CD14-positive monocyte (primary cell): ENCODE measurements at regions not wholly inside any gene's neighbourhood (a gene's known extent, or its start where the extent isn't known, plus 50 kb on each side); places are given as distances from the start of the nearest gene placed in this dataset.

Experiments used
- DNase-seq, 3 donors: peaks; one replicate each; pipeline ENCODE4 v3.0.0-alpha.2; 2011 to 2022
- H2AFZ ChIP-seq: 2 replicates; pipeline ENCODE4 v1.6.0; 2012; ENCODE audit warnings: mild to moderate bottlenecking, low read depth, low read length, inconsistent platforms; ENCODE audit not compliant: insufficient read depth, poor library complexity, severe bottlenecking
- H3K27ac ChIP-seq, 2 donors: 1 replicate in 1 of 2; 2 replicates in 1 of 2; pipeline ENCODE4 v1.5.1; 2012 to 2013; ENCODE audit warnings: low read length in 2 of 2, control low read depth in 1 of 2, inconsistent platforms in 1 of 2, low read depth in 1 of 2, mild to moderate bottlenecking in 1 of 2
- H3K27me3 ChIP-seq, 2 donors: one replicate each; pipeline versions ENCODE4 v1.6.0 to v1.6.1; 2011 to 2013; ENCODE audit warnings: low read length in 2 of 2; ENCODE audit not compliant: control insufficient read depth in 2 of 2, insufficient read depth in 2 of 2
- H3K36me3 ChIP-seq, 2 donors: replicated peaks in 1 of 2; 1 replicate in 1 of 2; 2 replicates in 1 of 2; pipeline versions ENCODE4 v1.5.1 to v1.6.1; 2012 to 2013; ENCODE audit warnings: low read length in 2 of 2, control low read depth in 1 of 2, inconsistent platforms in 1 of 2, mild to moderate bottlenecking in 1 of 2; ENCODE audit not compliant: insufficient read depth in 2 of 2, control insufficient read depth in 1 of 2
- H3K4me1 ChIP-seq, 2 donors: 1 replicate in 1 of 2; 2 replicates in 1 of 2; pipeline versions ENCODE4 v1.5.1 to v1.6.1; 2012 to 2013; ENCODE audit warnings: low read length in 2 of 2, control low read depth in 1 of 2, inconsistent platforms in 1 of 2, mild to moderate bottlenecking in 1 of 2, moderate library complexity in 1 of 2; ENCODE audit not compliant: insufficient read depth in 2 of 2, control insufficient read depth in 1 of 2
- H3K4me2 ChIP-seq: replicated peaks from 2 replicates; pipeline ENCODE3; 2012; ENCODE audit warnings: low read length, moderate library complexity, mild to moderate bottlenecking; ENCODE audit not compliant: poor library complexity, severe bottlenecking; ENCODE audit errors: extremely low read depth
- H3K4me3 ChIP-seq, 3 experiments: fragments of 200-600 bp in 1 of 3; sonication (generic) in 1 of 3; replicated peaks in 1 of 3; 1 replicate in 2 of 3; 2 replicates in 1 of 3; pipeline ENCODE4 v1.5.1; 2011 to 2013; ENCODE audit warnings: low read length in 3 of 3, mild to moderate bottlenecking in 3 of 3, control low read depth in 2 of 3, low read depth in 2 of 3, inconsistent platforms in 1 of 3, moderate library complexity in 1 of 3
- H3K79me2 ChIP-seq: 2 replicates; pipeline ENCODE4 v1.6.0; 2012; ENCODE audit warnings: mild to moderate bottlenecking, control low read depth, inconsistent platforms, low read length, moderate library complexity; ENCODE audit not compliant: insufficient read depth
- H3K9ac ChIP-seq: 2 replicates; pipeline ENCODE4 v1.6.0; 2017; ENCODE audit warnings: low read length, mild to moderate bottlenecking; ENCODE audit not compliant: insufficient read depth, poor library complexity, severe bottlenecking
- H3K9me3 ChIP-seq, 2 donors: replicated peaks in 1 of 2; 1 replicate in 1 of 2; 2 replicates in 1 of 2; pipeline versions ENCODE4 v1.5.1 to v1.6.1; 2012 to 2013; ENCODE audit warnings: low read length in 2 of 2, control low read depth in 1 of 2; ENCODE audit not compliant: control insufficient read depth in 1 of 2, insufficient read depth in 1 of 2
- H4K20me1 ChIP-seq: 2 replicates; pipeline ENCODE4 v1.6.0; 2012; ENCODE audit warnings: mild to moderate bottlenecking, low read length, control low read depth, moderate library complexity; ENCODE audit not compliant: insufficient read depth
- H3K27ac Mint-ChIP-seq, 7 donors: one replicate each; pipeline ENCODE4 v1.8.0; 2020; ENCODE audit warnings: mild to moderate bottlenecking in 7 of 7, mixed read lengths in 7 of 7, moderate library complexity in 6 of 7, inconsistent platforms in 2 of 7
- H3K27me3 Mint-ChIP-seq, 3 donors: one replicate each; pipeline ENCODE4 v1.8.0; 2021 to 2022; ENCODE audit warnings: low read depth in 3 of 3, mild to moderate bottlenecking in 3 of 3, mixed read lengths in 3 of 3, moderate library complexity in 3 of 3, inconsistent platforms in 1 of 3
- H3K36me3 Mint-ChIP-seq, 2 donors: one replicate each; pipeline ENCODE4 v1.8.0; 2020; ENCODE audit warnings: mixed read lengths in 2 of 2, inconsistent platforms in 1 of 2, mild to moderate bottlenecking in 1 of 2
- H3K4me1 Mint-ChIP-seq: one replicate; pipeline ENCODE4 v1.8.0; 2020; ENCODE audit warnings: mild to moderate bottlenecking, mixed read lengths
- H3K4me3 Mint-ChIP-seq, 2 donors: one replicate each; pipeline ENCODE4 v1.8.0; 2020; ENCODE audit warnings: mild to moderate bottlenecking in 2 of 2, mixed read lengths in 2 of 2, moderate library complexity in 1 of 2
- H3K9me3 Mint-ChIP-seq, 7 donors: one replicate each; pipeline ENCODE4 v1.8.0; 2020 to 2022; ENCODE audit warnings: mixed read lengths in 7 of 7, mild to moderate bottlenecking in 6 of 7, moderate library complexity in 6 of 7, inconsistent platforms in 2 of 7
- WGBS: methylation state at CpG from one replicate; pipeline ENCODE4 v1.1.5; 2013; ENCODE audit warnings: missing lambda C conversion rate; ENCODE audit not compliant: insufficient coverage; 5-methylcytosine and 5-hydroxymethylcytosine counted together
- intact Hi-C, 2 donors: fragments of 100-400 bp; cut with micrococcal nuclease; formaldehyde crosslinking; loops; one replicate each; pipeline versions ENCODE4 v1.15.0 to v1.15.1; 2023
- TF ChIP-seq, protein P1 (sequence below): fragments of 200-600 bp; IDR thresholded peaks from one replicate; pipeline ENCODE4 v1.8.0; 2022; ENCODE audit warnings: antibody characterized with exemption, mild to moderate bottlenecking

DNA sequence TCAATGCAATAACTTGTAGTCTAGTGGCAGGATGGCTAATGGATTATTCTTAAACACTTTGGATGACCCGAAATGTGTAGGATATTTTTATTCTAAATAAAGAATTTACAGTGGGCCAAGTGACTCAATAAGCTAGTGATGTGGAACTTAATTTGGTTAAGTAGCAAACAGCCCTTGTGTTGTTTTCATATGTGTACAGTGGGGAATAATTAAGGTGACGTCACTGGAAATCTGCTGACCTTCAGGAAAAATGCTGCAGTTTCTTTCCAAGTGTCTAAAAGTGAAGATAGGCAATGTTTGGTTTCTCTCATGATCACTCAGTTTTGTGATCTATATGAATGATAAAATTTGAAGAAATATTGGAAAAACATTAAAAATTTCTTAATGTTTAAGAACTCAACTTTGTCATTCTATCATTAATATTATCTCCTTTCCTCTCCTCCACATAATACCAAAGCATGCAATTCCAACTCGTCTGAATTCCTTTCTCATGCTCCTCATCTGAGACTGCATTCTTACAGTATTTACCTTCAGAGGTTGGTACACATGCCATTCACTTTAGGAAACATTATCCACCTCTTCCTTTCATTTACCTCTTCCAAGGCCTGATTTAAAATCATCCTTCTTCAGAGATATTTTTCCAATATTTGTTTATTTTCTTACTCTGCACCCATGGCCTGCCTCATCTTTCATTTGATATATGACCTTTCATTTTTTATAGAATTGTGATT, 414.6 kb upstream of the ARPP21 start:
- peaks cover 7 to 11% of the 10 kb centered on the region in 2 donors for H3K9me3 ChIP-seq
- no peaks in the 10 kb centered on the region for H3K36me3 ChIP-seq
- H3K9ac ChIP-seq = no peak overlapping the region
- H3K27ac Mint-ChIP-seq = no peak overlapping the region
- TF ChIP-seq, protein P1, sequence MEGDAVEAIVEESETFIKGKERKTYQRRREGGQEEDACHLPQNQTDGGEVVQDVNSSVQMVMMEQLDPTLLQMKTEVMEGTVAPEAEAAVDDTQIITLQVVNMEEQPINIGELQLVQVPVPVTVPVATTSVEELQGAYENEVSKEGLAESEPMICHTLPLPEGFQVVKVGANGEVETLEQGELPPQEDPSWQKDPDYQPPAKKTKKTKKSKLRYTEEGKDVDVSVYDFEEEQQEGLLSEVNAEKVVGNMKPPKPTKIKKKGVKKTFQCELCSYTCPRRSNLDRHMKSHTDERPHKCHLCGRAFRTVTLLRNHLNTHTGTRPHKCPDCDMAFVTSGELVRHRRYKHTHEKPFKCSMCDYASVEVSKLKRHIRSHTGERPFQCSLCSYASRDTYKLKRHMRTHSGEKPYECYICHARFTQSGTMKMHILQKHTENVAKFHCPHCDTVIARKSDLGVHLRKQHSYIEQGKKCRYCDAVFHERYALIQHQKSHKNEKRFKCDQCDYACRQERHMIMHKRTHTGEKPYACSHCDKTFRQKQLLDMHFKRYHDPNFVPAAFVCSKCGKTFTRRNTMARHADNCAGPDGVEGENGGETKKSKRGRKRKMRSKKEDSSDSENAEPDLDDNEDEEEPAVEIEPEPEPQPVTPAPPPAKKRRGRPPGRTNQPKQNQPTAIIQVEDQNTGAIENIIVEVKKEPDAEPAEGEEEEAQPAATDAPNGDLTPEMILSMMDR = no peak
- H3K4me2 ChIP-seq = no peak overlapping the region
- DNase-seq = no peak
- peaks cover 2 to 19% (median 7%) of the 10 kb centered on the region in 7 donors for H3K9me3 Mint-ChIP-seq
- 85% methylated on average over 2 of the region's 3 CpGs for WGBS
- H2AFZ ChIP-seq = no peak overlapping the region
- H3K4me3 Mint-ChIP-seq = no peak overlapping the region
- intact Hi-C loops = no loop called here
- no peaks in the 10 kb centered on the region for H3K27me3 ChIP-seq
- H3K27me3 Mint-ChIP-seq = no peaks in the 10 kb centered on the region
- no peaks in the 10 kb centered on the region for H3K79me2 ChIP-seq
- no peaks in the 10 kb centered on the region for H3K36me3 Mint-ChIP-seq
- H4K20me1 ChIP-seq = no peaks in the 10 kb centered on the region
- no peaks in the 10 kb centered on the region for H3K4me1 Mint-ChIP-seq
- H3K4me1 ChIP-seq = no peaks in the 10 kb centered on the region
- no peak overlapping the region for H3K27ac ChIP-seq
- no peak overlapping the region for H3K4me3 ChIP-seq

DNA sequence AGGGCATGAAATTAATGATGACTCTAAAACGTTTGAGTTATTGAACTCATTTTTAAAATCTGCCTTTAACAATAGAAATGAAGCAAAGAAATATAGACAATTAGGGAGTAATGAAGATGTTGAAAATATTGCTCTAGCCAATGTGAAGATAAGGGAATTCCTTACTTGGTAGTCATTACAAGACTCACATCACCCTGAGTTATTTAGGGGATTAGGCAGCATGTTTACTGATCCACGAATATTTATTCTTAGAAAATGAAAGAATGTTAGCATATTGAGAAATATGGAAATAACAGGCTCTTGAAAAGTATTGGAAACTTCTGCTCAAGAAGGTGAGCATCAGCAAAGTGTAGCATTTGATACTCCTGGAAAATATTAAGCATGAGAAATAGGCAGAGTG, 398.1 kb upstream of the ARPP21 start:
- WGBS = no CpG with 5 or more reads among the region's 2 CpGs
- Histone ChIP-seq H3K27ac (no peak overlapping the region), H3K36me3 (no peaks in the 10 kb centered on the region), H3K4me3 (no peak overlapping the region), H3K27me3 (no peaks in the 10 kb centered on the region), H4K20me1 (no peaks in the 10 kb centered on the region), H3K9ac (no peak overlapping the region), H3K79me2 (no peaks in the 10 kb centered on the region), H3K9me3 (no peaks in the 10 kb centered on the region), H3K4me1 (no peaks in the 10 kb centered on the region), H2AFZ (no peak overlapping the region), H3K4me2 (no peak overlapping the region)
- no peaks in the 10 kb centered on the region for H3K4me1 Mint-ChIP-seq
- no peak overlapping the region for H3K27ac Mint-ChIP-seq
- H3K36me3 Mint-ChIP-seq = no peaks in the 10 kb centered on the region
- intact Hi-C loops = no loop called here
- H3K9me3 Mint-ChIP-seq = peaks cover 0 to 4% (median 2%) of the 10 kb centered on the region in 7 donors
- DNase-seq = no peak
- TF ChIP-seq, protein P1 = no peak
- H3K4me3 Mint-ChIP-seq = no peak overlapping the region
- no peaks in the 10 kb centered on the region for H3K27me3 Mint-ChIP-seq
